GM12878 (cell line): ENCODE measurements at regions not wholly inside any gene's neighbourhood (a gene's known extent, or its start where the extent isn't known, plus 50 kb on each side); places are given as distances from the start of the nearest gene placed in this dataset.

Experiments
- CREB1 ChIP-seq: IDR thresholded peaks from 2 replicates; pipeline ENCODE4 v1.6.1; 2012; ENCODE audit warnings: low read depth, mild to moderate bottlenecking, inconsistent platforms
- CTCF ChIP-seq, 3 experiments: IDR thresholded peaks in 2 of 3; conservative IDR thresholded peaks in 1 of 3; 2 replicates each; pipeline ENCODE4 v1.5.1; 2011; ENCODE audit warnings: low read depth in 3 of 3, low read length in 3 of 3, mild to moderate bottlenecking in 3 of 3, control low read depth in 2 of 3, moderate library complexity in 2 of 3, inconsistent platforms in 1 of 3, mixed read lengths in 1 of 3; ENCODE audit not compliant: control insufficient read depth in 2 of 3, insufficient read depth in 1 of 3; ENCODE audit errors: extremely low read depth in 1 of 3
- EP300 ChIP-seq, 2 experiments: fragments of 150-350 bp in 1 of 2; IDR thresholded peaks; 2 replicates each; pipeline ENCODE4 v1.6.1; 2011 to 2012; ENCODE audit warnings: low read depth in 2 of 2, low read length in 2 of 2, borderline replicate concordance in 1 of 2, improper control_type of control experiment in 1 of 2, inconsistent platforms in 1 of 2; ENCODE audit not compliant: control insufficient read depth in 1 of 2
- ESRRA ChIP-seq: IDR thresholded peaks from 2 replicates; pipeline ENCODE4 v1.6.1; 2012; ENCODE audit warnings: mild to moderate bottlenecking, low read length, improper control_type of control experiment
- HDAC2 ChIP-seq: fragments of 200-600 bp; sonication (generic); IDR thresholded peaks from 2 replicates; pipeline ENCODE4 v1.6.1; 2017
- NBN ChIP-seq: fragments of 450-650 bp; IDR thresholded peaks from 2 replicates; pipeline ENCODE4 v1.6.1; 2016
- NFYB ChIP-seq: IDR thresholded peaks from 2 replicates; pipeline ENCODE4 v1.6.1; 2011; ENCODE audit warnings: low read depth, mild to moderate bottlenecking, low read length, improper control_type of control experiment, moderate library complexity; ENCODE audit not compliant: insufficient read depth
- NRF1 ChIP-seq: conservative IDR thresholded peaks from 2 replicates; pipeline ENCODE4 v1.6.1; 2011; ENCODE audit warnings: mild to moderate bottlenecking, low read depth, low read length, improper control_type of control experiment
- RB1 ChIP-seq: fragments of 450-650 bp; formaldehyde crosslinking; IDR thresholded peaks from 2 replicates; pipeline ENCODE4 v1.6.1; 2017; ENCODE audit warnings: mild to moderate bottlenecking, borderline replicate concordance
- RFX5 ChIP-seq: IDR thresholded peaks from 2 replicates; pipeline ENCODE4 v1.6.1; 2011; ENCODE audit warnings: low read depth, low read length, improper control_type of control experiment
- ZBTB11 ChIP-seq: fragments of 450-650 bp; formaldehyde crosslinking; IDR thresholded peaks from 2 replicates; pipeline ENCODE4 v1.5.0; 2022; ENCODE audit warnings: mild to moderate bottlenecking, missing genetic modification characterization

- TF ChIP-seq CREB1 (no peak), NFYB (no peak), HDAC2 (no peak), CTCF (IDR thresholded peaks at IDR 0.05 in 2 of 3, conservative IDR thresholded peaks at IDR 0.05 in 1 of 3; ENCODE audit: control insufficient read depth in 2 of 3, extremely low read depth in 1 of 3, insufficient read depth in 1 of 3, low read depth in 3 of 3, low read length in 3 of 3) (no peak), NRF1 (no peak), RB1 (no peak), EP300 (IDR thresholded peaks at IDR 0.05; ENCODE audit: borderline replicate concordance in 1 of 2, control insufficient read depth in 1 of 2, low read depth in 2 of 2, low read length in 2 of 2) (no peak), ESRRA (no peak), ZBTB11 (CRISPR knock-in tag) (no peak), NBN (no peak), RFX5 (no peak)
Observed at GRCh38 chr12:132388379-132389015, 59.1 kb upstream of the GALNT9 start.
